ENCODE measurements at regions not wholly inside any gene's neighbourhood (a gene's known extent, or its start where the extent isn't known, plus 50 kb on each side); places are given as distances from the start of the nearest gene placed in this dataset.

- no peak for TF ChIP-seq ZBTB40 (IDR thresholded peaks at IDR 0.05; ENCODE audit: borderline replicate concordance)
- no peak for TF ChIP-seq MEF2A (IDR thresholded peaks at IDR 0.05; ENCODE audit: insufficient read depth, low read depth, low read length)
- TF ChIP-seq BCL3 (IDR thresholded peaks at IDR 0.05; ENCODE audit: borderline replicate concordance, insufficient read depth, low read depth, low read length, poor library complexity, severe bottlenecking) = no peak
- TF ChIP-seq PAX5 (IDR thresholded peaks at IDR 0.05; ENCODE audit: borderline replicate concordance, low read depth, low read length) = no peak
- TF ChIP-seq SP1 (IDR thresholded peaks at IDR 0.05; ENCODE audit: low read depth, low read length) = no peak
- TF ChIP-seq NFXL1 (IDR thresholded peaks at IDR 0.05; ENCODE audit: borderline replicate concordance) = no peak
- TF ChIP-seq IRF3 (IDR thresholded peaks at IDR 0.05) = no peak
- TF ChIP-seq RBBP5 (conservative IDR thresholded peaks at IDR 0.05) = no peak
- TF ChIP-seq ESRRA (IDR thresholded peaks at IDR 0.05; ENCODE audit: low read length) = no peak
- no peak for TF ChIP-seq CHD4 (IDR thresholded peaks at IDR 0.05)
- no peak for TF ChIP-seq MXI1 (IDR thresholded peaks at IDR 0.05; ENCODE audit: low read depth, low read length)
These were observed 72.4 kb upstream of the HAAO start (continued) for GRCh38 chr2:42864641-42865280.
